K562 (cell line): ENCODE measurements at regions not wholly inside any gene's neighbourhood (a gene's known extent, or its start where the extent isn't known, plus 50 kb on each side); places are given as distances from the start of the nearest gene placed in this dataset.

Experiments
- ATAC-seq: fragments of 200-7000 bp; cut with Tn5 transposase; 3 replicates; pipeline ENCODE4 v1.9.1; 2020; ENCODE audit warnings: moderate library complexity
- BruUV-seq: library from RNA; stranded (reverse); fragments of 400-500 nt; replicated peaks from 2 replicates; lab custom pipeline; 2021; lab: Mats Ljungman, UMichigan
- CTCF ChIA-PET: fragments of 300-600 bp; formaldehyde crosslinking; extraction: SDS; loops from one replicate; lab custom pipeline; 2021; ENCODE audit warnings: low intra/inter-chr PET ratio; lab: Yijun Ruan, JAX
- POLR2A ChIA-PET: fragments of 300-600, 350-650 bp; sonication (Branson Sonifier 250); formaldehyde crosslinking; extraction: SDS; loops from one replicate; lab custom pipeline; 2021; ENCODE audit warnings: antibody characterized with exemption, inconsistent platforms; lab: Yijun Ruan, JAX
- DNase-seq, 4 experiments: peaks; one replicate each; pipeline versions ENCODE4 v3.0.0 to v3.0.0-alpha.2; 2011 to 2018; ENCODE audit warnings: low spot score in 3 of 4, mixed read lengths in 3 of 4; ENCODE audit errors: extremely low read depth in 1 of 4
- FAIRE-seq: peaks from 2 replicates; lab custom pipeline; 2011; peaks lifted over from hg19 to GRCh38; lab: Jason Lieb, UNC
- H2AFZ ChIP-seq: 2 replicates; pipeline ENCODE4 v1.6.0; 2011; ENCODE audit warnings: low read depth, low read length, control low read depth, inconsistent platforms
- H3K27ac ChIP-seq: fragments of 200-600 bp; 3 replicates; pipeline ENCODE4 v1.8.0; 2011; ENCODE audit warnings: low read depth, mild to moderate bottlenecking, control low read depth, inconsistent platforms, low read length, moderate library complexity, mixed read lengths; ENCODE audit errors: extremely low read depth
- H3K27me3 ChIP-seq, 2 experiments: fragments of 300-600 bp in 1 of 2; 2 replicates in 1 of 2; 3 replicates in 1 of 2; pipeline versions ENCODE4 v1.6.0 to v1.8.0; 2011; ENCODE audit warnings: inconsistent platforms in 2 of 2, low read length in 2 of 2, mild to moderate bottlenecking in 1 of 2, mixed read lengths in 1 of 2, moderate library complexity in 1 of 2; ENCODE audit not compliant: control insufficient read depth in 2 of 2, insufficient read depth in 2 of 2
- H3K36me3 ChIP-seq: fragments of 300-600 bp; 3 replicates; pipeline ENCODE4 v1.8.0; 2011; ENCODE audit warnings: mild to moderate bottlenecking, low read length, inconsistent platforms; ENCODE audit not compliant: control insufficient read depth, insufficient read depth
- H3K4me1 ChIP-seq, 2 experiments: fragments of 200-600 bp in 1 of 2; replicated peaks in 1 of 2; 2 replicates in 1 of 2; 3 replicates in 1 of 2; pipeline versions ENCODE4 v1.5.1 to v1.8.0; 2011; ENCODE audit warnings: inconsistent platforms in 2 of 2, low read length in 2 of 2, mild to moderate bottlenecking in 1 of 2, mixed read lengths in 1 of 2, moderate library complexity in 1 of 2; ENCODE audit not compliant: control insufficient read depth in 2 of 2, insufficient read depth in 2 of 2
- H3K4me2 ChIP-seq: 2 replicates; pipeline ENCODE4 v1.6.1; 2011; ENCODE audit warnings: low read length, control low read depth, inconsistent platforms, mixed read lengths; ENCODE audit not compliant: insufficient read depth
- H3K4me3 ChIP-seq: fragments of 200-600 bp; sonication (generic), shearing (Covaris generic); 2 replicates; pipeline ENCODE4 v1.5.1; 2016; ENCODE audit warnings: control low read depth, inconsistent platforms
- H3K79me2 ChIP-seq: fragments of 200-600 bp; 3 replicates; pipeline ENCODE4 v1.8.0; 2011; ENCODE audit warnings: low read length, inconsistent platforms; ENCODE audit not compliant: control insufficient read depth, insufficient read depth
- H3K9ac ChIP-seq, 2 experiments: 2 replicates each; pipeline versions ENCODE4 v1.6.0 to v1.6.1; 2011; ENCODE audit warnings: low read depth in 2 of 2, low read length in 2 of 2, control low read depth in 1 of 2, inconsistent platforms in 1 of 2, mild to moderate bottlenecking in 1 of 2, mixed read lengths in 1 of 2; ENCODE audit not compliant: insufficient read depth in 1 of 2
- H3K9me1 ChIP-seq: one replicate; pipeline ENCODE4 v1.6.0; 2011; ENCODE audit warnings: inconsistent platforms, mild to moderate bottlenecking, low read length, moderate library complexity; ENCODE audit not compliant: control insufficient read depth, insufficient read depth
- H3K9me3 ChIP-seq: replicated peaks from 2 replicates; pipeline ENCODE4 v1.5.1; 2011; ENCODE audit warnings: low read depth, low read length, inconsistent platforms; ENCODE audit not compliant: control insufficient read depth, insufficient read depth
- H4K20me1 ChIP-seq: replicated peaks from 2 replicates; pipeline ENCODE4 v1.6.1; 2011; ENCODE audit warnings: low read length, inconsistent platforms, mixed read lengths; ENCODE audit not compliant: control insufficient read depth, insufficient read depth
- MEF2A ChIP-seq: IDR thresholded peaks from 2 replicates; pipeline ENCODE4 v1.6.1; 2011; ENCODE audit warnings: low read depth, mild to moderate bottlenecking, low read length, moderate library complexity; ENCODE audit not compliant: control insufficient read depth
- NELFE ChIP-seq: IDR thresholded peaks from 2 replicates; pipeline ENCODE4 v1.6.1; 2011; ENCODE audit warnings: mild to moderate bottlenecking; ENCODE audit not compliant: insufficient read depth, insufficient read length
- NR1H2 ChIP-seq: sonication (generic); formaldehyde crosslinking; IDR thresholded peaks from 2 replicates; pipeline ENCODE4 v1.4.0; 2020; ENCODE audit warnings: mild to moderate bottlenecking, missing genetic modification reagents
- PATZ1 ChIP-seq: fragments of 250-450 bp; sonication (Bioruptor Pico); IDR thresholded peaks from 2 replicates; pipeline ENCODE4 v1.5.0; 2020; ENCODE audit warnings: mild to moderate bottlenecking, borderline replicate concordance
- POLR2B ChIP-seq: fragments of 450-650 bp; IDR thresholded peaks from 2 replicates; pipeline ENCODE4 v1.6.1; 2018; ENCODE audit warnings: low read depth; ENCODE audit not compliant: partially characterized antibody
- RUNX1 ChIP-seq: sonication (generic); IDR thresholded peaks from 2 replicates; pipeline ENCODE4 v1.6.1; 2016; ENCODE audit warnings: antibody characterized with exemption, low read depth
- SMARCC2 ChIP-seq: fragments of 450-650 bp; IDR thresholded peaks from 2 replicates; pipeline ENCODE4 v1.6.1; 2017; ENCODE audit warnings: antibody characterized with exemption, moderate library complexity, mild to moderate bottlenecking, low read depth
- STAT5A ChIP-seq: IDR thresholded peaks from 2 replicates; pipeline ENCODE4 v1.6.1; 2012; ENCODE audit warnings: low read length, inconsistent platforms, borderline replicate concordance
- TBP ChIP-seq: optimal IDR thresholded peaks from 2 replicates; pipeline ENCODE3; 2011; ENCODE audit warnings: low read depth, low read length, improper control_type of control experiment
- ZKSCAN8 ChIP-seq: fragments of 200-800 bp; sonication (Bioruptor generic); IDR thresholded peaks from 2 replicates; pipeline ENCODE4 v1.6.1; 2016; ENCODE audit warnings: missing genetic modification characterization, missing compliant biosample characterization
- ZNF124 ChIP-seq: sonication (generic); formaldehyde crosslinking; IDR thresholded peaks from 2 replicates; pipeline ENCODE4 v1.8.1; 2022; ENCODE audit warnings: missing genetic modification reagents
- ZNF143 ChIP-seq: sonication (generic); formaldehyde crosslinking; IDR thresholded peaks from 2 replicates; pipeline ENCODE4 v1.9.0; 2022; ENCODE audit warnings: mild to moderate bottlenecking, missing genetic modification reagents
- ZNF644 ChIP-seq: fragments of 200-800 bp; sonication (Bioruptor generic); IDR thresholded peaks from 2 replicates; pipeline ENCODE4 v1.6.1; 2016; ENCODE audit warnings: low read depth, missing genetic modification characterization, missing compliant biosample characterization
- ZNF707 ChIP-seq: fragments of 250-450 bp; sonication (Bioruptor Pico); conservative IDR thresholded peaks from 2 replicates; pipeline ENCODE4 v1.8.0; 2022; ENCODE audit warnings: inconsistent platforms, mild to moderate bottlenecking, moderate library complexity
- WGBS: fragments of 100-300 bp; shearing (Covaris generic); methylation state at CpG from one replicate; pipeline ENCODE4 v1.1.6; 2016; ENCODE audit warnings: low coverage, mixed read lengths; ENCODE audit not compliant: insufficient coverage; ENCODE audit errors: missing lambda C conversion rate; 5-methylcytosine and 5-hydroxymethylcytosine counted together
- in situ Hi-C: fragments of 300-500 bp; cut with MboI; formaldehyde crosslinking; loops from 4 replicates; pipeline ENCODE4 v1.15.0; 2018; ENCODE audit warnings: inconsistent platforms, mixed read lengths
- intact Hi-C: fragments of 100-400 bp; cut with micrococcal nuclease; formaldehyde crosslinking; loops from 2 replicates; pipeline ENCODE4 v1.14.2; 2022

DNA sequence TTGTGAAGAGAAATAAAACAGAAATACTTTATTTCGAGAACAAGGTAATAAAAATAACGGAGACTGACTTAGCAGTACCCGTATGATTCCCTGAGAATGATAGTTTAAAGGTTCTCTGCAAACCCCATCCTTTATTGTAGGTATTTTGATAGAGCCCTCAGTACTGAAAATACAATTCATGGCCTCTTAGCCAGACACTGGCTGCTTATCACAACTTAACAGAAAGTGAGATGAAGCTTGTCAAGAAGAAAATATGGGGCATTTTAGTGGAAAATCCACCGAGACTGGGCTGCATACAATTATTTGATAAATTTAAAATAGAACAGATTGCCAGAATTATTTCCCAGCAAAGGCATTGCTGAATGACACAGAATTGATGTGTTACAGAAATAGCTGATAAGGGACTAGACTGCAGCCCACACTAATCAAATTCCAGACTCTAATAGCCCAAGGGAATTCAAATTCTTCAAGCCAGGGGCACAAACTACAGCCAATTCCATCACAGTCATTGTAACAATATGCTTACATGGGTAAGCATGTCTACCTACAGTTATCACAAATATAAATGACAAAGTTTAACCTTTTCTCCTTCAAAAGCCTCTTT, 521.9 kb downstream of the PLOD2 start:
- intact Hi-C loops (no loop called here), in situ Hi-C loops (no loop called here)
- no peaks in the 10 kb centered on the region for H3K79me2 ChIP-seq
- TF ChIP-seq NR1H2 (CRISPR knock-in tag) (no peak), ZNF707 (CRISPR knock-in tag) (no peak), POLR2B (no peak), ZNF143 (CRISPR knock-in tag) (no peak), ZNF644 (tag) (no peak)
- TF ChIP-seq, all 486 proteins: peak for 0
- Histone ChIP-seq H3K36me3 (no peaks in the 10 kb centered on the region), H3K9me1 (no peaks in the 10 kb centered on the region), H3K27me3 (no peaks in the 10 kb centered on the region), H3K4me3 (no peak overlapping the region), H3K4me1 (no peaks in the 10 kb centered on the region), H2AFZ (no peak overlapping the region), H3K9ac (no peak overlapping the region), H3K4me2 (no peak overlapping the region), H4K20me1 (no peaks in the 10 kb centered on the region), H3K27ac (no peak overlapping the region), H3K9me3 (no peaks in the 10 kb centered on the region)
- POLR2A ChIA-PET = no interaction called here
- FAIRE-seq = no peak
- no peak for DNase-seq
- no peak for ATAC-seq
- CTCF ChIA-PET = no interaction called here
- WGBS = 1% methylated on average over 4 of the region's 4 CpGs
- no TSS peak for BruUV-seq

GRCh38 chr3:145639875-145640274, 521.1 kb downstream of the PLOD2 start:
- H2AFZ ChIP-seq = no peak overlapping the region
- no peaks in the 10 kb centered on the region for H3K4me1 ChIP-seq
- in situ Hi-C loops (no loop called here), intact Hi-C loops (no loop called here)
- ATAC-seq (no peak), FAIRE-seq (no peak), DNase-seq (no peak)
- WGBS = 0% methylated on average over 3 of the region's 3 CpGs
- H3K4me2 ChIP-seq = no peak overlapping the region
- H3K27me3 ChIP-seq = no peaks in the 10 kb centered on the region
- no peak overlapping the region for H3K4me3 ChIP-seq
- no peaks in the 10 kb centered on the region for H4K20me1 ChIP-seq
- ChIA-PET POLR2A (no interaction called here), CTCF (no interaction called here)
- no peaks in the 10 kb centered on the region for H3K36me3 ChIP-seq
- no peaks in the 10 kb centered on the region for H3K9me3 ChIP-seq
- no peak for TF ChIP-seq TBP
- TF ChIP-seq NELFE = no peak
- no peak for TF ChIP-seq SMARCC2
- TF ChIP-seq MEF2A = no peak
- no peak for TF ChIP-seq ZNF124 (CRISPR knock-in tag)
- TF ChIP-seq STAT5A = no peak
- TF ChIP-seq RUNX1 = no peak
- TF ChIP-seq ZKSCAN8 (CRISPR knock-in tag) = no peak
- TF ChIP-seq PATZ1 = no peak
- H3K79me2 ChIP-seq = no peaks in the 10 kb centered on the region
- H3K9ac ChIP-seq = no peak overlapping the region
- no TSS peak for BruUV-seq
- H3K27ac ChIP-seq = no peak overlapping the region
- H3K9me1 ChIP-seq = no peaks in the 10 kb centered on the region
